Body of pancreas (tissue), 4 donors: ENCODE measurements at regions not wholly inside any gene's neighbourhood (a gene's known extent, or its start where the extent isn't known, plus 50 kb on each side); places are given as distances from the start of the nearest gene placed in this dataset.

ENCODE experiments used
- POLR2A ChIP-seq, 3 donors: fragments of 450-650 bp; IDR thresholded peaks; one replicate each; pipeline ENCODE4 v1.6.1; 2016; ENCODE audit warnings: antibody characterized with exemption in 3 of 3, mild to moderate bottlenecking in 2 of 3
- TF ChIP-seq, protein P1 (sequence below), 7 experiments: fragments of 450-650 bp in 4 of 7; fragments of 200-600 bp in 3 of 7; sonication (generic) in 3 of 7; IDR thresholded peaks; one replicate each; pipeline ENCODE4 v1.5.1; 2016 to 2019; ENCODE audit warnings: antibody characterized with exemption in 7 of 7

- TF ChIP-seq POLR2A (IDR thresholded peaks at IDR 0.05) = no peak
- TF ChIP-seq, protein P1, sequence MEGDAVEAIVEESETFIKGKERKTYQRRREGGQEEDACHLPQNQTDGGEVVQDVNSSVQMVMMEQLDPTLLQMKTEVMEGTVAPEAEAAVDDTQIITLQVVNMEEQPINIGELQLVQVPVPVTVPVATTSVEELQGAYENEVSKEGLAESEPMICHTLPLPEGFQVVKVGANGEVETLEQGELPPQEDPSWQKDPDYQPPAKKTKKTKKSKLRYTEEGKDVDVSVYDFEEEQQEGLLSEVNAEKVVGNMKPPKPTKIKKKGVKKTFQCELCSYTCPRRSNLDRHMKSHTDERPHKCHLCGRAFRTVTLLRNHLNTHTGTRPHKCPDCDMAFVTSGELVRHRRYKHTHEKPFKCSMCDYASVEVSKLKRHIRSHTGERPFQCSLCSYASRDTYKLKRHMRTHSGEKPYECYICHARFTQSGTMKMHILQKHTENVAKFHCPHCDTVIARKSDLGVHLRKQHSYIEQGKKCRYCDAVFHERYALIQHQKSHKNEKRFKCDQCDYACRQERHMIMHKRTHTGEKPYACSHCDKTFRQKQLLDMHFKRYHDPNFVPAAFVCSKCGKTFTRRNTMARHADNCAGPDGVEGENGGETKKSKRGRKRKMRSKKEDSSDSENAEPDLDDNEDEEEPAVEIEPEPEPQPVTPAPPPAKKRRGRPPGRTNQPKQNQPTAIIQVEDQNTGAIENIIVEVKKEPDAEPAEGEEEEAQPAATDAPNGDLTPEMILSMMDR (IDR thresholded peaks at IDR 0.05) = no peak
Observed at GRCh38 chr2:238669046-238669445, 178.8 kb upstream of the TWIST2 start.
